HepG2 (cell line): ENCODE measurements at regions not wholly inside any gene's neighbourhood (a gene's known extent, or its start where the extent isn't known, plus 50 kb on each side); places are given as distances from the start of the nearest gene placed in this dataset.

Experiments used
- ATAC-seq: fragments of 200-7000 bp; cut with Tn5 transposase; 3 replicates; pipeline ENCODE4 v1.9.1; 2020; ENCODE audit warnings: mild to moderate bottlenecking, moderate library complexity
- BruUV-seq: library from RNA; stranded (reverse); fragments of 400-500 nt; replicated peaks from 2 replicates; lab custom pipeline; 2021; lab: Mats Ljungman, UMichigan
- CTCF ChIA-PET: fragments of 300-600 bp; formaldehyde crosslinking; extraction: SDS; loops from one replicate; lab custom pipeline; 2021; ENCODE audit warnings: low total read pairs, inconsistent platforms, low intra/inter-chr PET ratio; lab: Yijun Ruan, JAX
- POLR2A ChIA-PET: fragments of 350-600 bp; sonication (Branson Sonifier 250); formaldehyde crosslinking; loops from one replicate; lab custom pipeline; 2020; ENCODE audit warnings: antibody characterized with exemption, inconsistent platforms; lab: Yijun Ruan, JAX
- DNase-seq: peaks from one replicate; pipeline ENCODE4 v3.0.0-alpha.2; 2015; ENCODE audit warnings: low spot score
- FAIRE-seq: peaks from 3 replicates; lab custom pipeline; 2011; peaks lifted over from hg19 to GRCh38; lab: Jason Lieb, UNC
- H2AFZ ChIP-seq: one replicate; pipeline ENCODE4 v1.6.1; 2011; ENCODE audit warnings: low read length, inconsistent platforms
- H3K27ac ChIP-seq: fragments of 300-600 bp; 3 replicates; pipeline ENCODE4 v1.8.0; 2011; ENCODE audit warnings: mixed run types, mild to moderate bottlenecking, mixed read lengths, low read length, inconsistent platforms; ENCODE audit not compliant: insufficient read depth; ENCODE audit errors: extremely low read length
- H3K27me3 ChIP-seq, 2 experiments: fragments of 200-600 bp in 1 of 2; 2 replicates in 1 of 2; 3 replicates in 1 of 2; pipeline versions ENCODE4 v1.6.0 to v1.8.0; 2011; ENCODE audit warnings: low read length in 2 of 2, mild to moderate bottlenecking in 2 of 2, moderate library complexity in 2 of 2, inconsistent platforms in 1 of 2; ENCODE audit not compliant: insufficient read depth in 2 of 2, control insufficient read depth in 1 of 2
- H3K36me3 ChIP-seq, 2 experiments: fragments of 200-600 bp in 1 of 2; replicated peaks in 1 of 2; 2 replicates in 1 of 2; 3 replicates in 1 of 2; pipeline versions ENCODE4 v1.5.1 to v1.8.0; 2011; ENCODE audit warnings: low read length in 2 of 2, inconsistent platforms in 1 of 2; ENCODE audit not compliant: insufficient read depth in 2 of 2, control insufficient read depth in 1 of 2
- H3K4me1 ChIP-seq: 2 replicates; pipeline ENCODE4 v1.5.1; 2012; ENCODE audit warnings: low read length, inconsistent platforms; ENCODE audit not compliant: insufficient read depth
- H3K4me2 ChIP-seq: 2 replicates; pipeline ENCODE4 v1.6.0; 2011; ENCODE audit warnings: low read depth, low read length, inconsistent platforms
- H3K4me3 ChIP-seq, 3 experiments: fragments of 200-600 bp in 1 of 3; sonication (generic), shearing (Covaris generic) in 1 of 3; replicated peaks in 1 of 3; 2 replicates each; pipeline ENCODE4 v1.5.1; 2011 to 2016; ENCODE audit warnings: low read length in 3 of 3, inconsistent platforms in 2 of 3, low read depth in 2 of 3, mild to moderate bottlenecking in 2 of 3, control low read depth in 1 of 3, mixed read lengths in 1 of 3; ENCODE audit not compliant: insufficient read depth in 1 of 3
- H3K79me2 ChIP-seq: one replicate; pipeline ENCODE4 v1.6.1; 2011; ENCODE audit warnings: low read length, inconsistent platforms; ENCODE audit not compliant: insufficient read depth
- H3K9ac ChIP-seq: 2 replicates; pipeline ENCODE4 v1.6.0; 2011; ENCODE audit warnings: mild to moderate bottlenecking, low read depth, low read length, inconsistent platforms; ENCODE audit not compliant: insufficient read depth
- H3K9me3 ChIP-seq: 2 replicates; pipeline ENCODE4 v1.5.1; 2012; ENCODE audit warnings: mild to moderate bottlenecking, low read length
- H4K20me1 ChIP-seq: 2 replicates; pipeline ENCODE4 v1.6.0; 2011; ENCODE audit warnings: inconsistent platforms, mild to moderate bottlenecking, low read length, moderate library complexity; ENCODE audit not compliant: insufficient read depth
- FOXK2 ChIP-seq: fragments of 450-650 bp; IDR thresholded peaks from 2 replicates; pipeline ENCODE4 v1.6.1; 2016
- NFE2L1 ChIP-seq: sonication (generic); formaldehyde crosslinking; IDR thresholded peaks from 2 replicates; pipeline ENCODE4 v1.4.0; 2020; ENCODE audit warnings: missing genetic modification reagents, mild to moderate bottlenecking, borderline replicate concordance
- NR2F1 ChIP-seq, 2 experiments: fragments of 450-650 bp in 1 of 2; formaldehyde crosslinking in 1 of 2; IDR thresholded peaks; 2 replicates each; pipeline versions ENCODE4 v1.5.0 to v1.6.1; 2016 to 2020; ENCODE audit warnings: mild to moderate bottlenecking in 1 of 2, missing compliant biosample characterization in 1 of 2, missing genetic modification reagents in 1 of 2, moderate library complexity in 1 of 2
- REST ChIP-seq, 2 experiments: IDR thresholded peaks; 2 replicates each; pipeline ENCODE4 v1.6.1; 2011 to 2012; ENCODE audit warnings: low read length in 2 of 2, borderline replicate concordance in 1 of 2, low read depth in 1 of 2, mild to moderate bottlenecking in 1 of 2, moderate library complexity in 1 of 2
- ZNF703 ChIP-seq: sonication (generic); formaldehyde crosslinking; IDR thresholded peaks from 2 replicates; pipeline ENCODE4 v1.5.1; 2020; ENCODE audit warnings: missing genetic modification reagents, mild to moderate bottlenecking, moderate library complexity, borderline replicate concordance
- WGBS: methylation state at CpG from one replicate; pipeline ENCODE4 v1.1.6; 2017; ENCODE audit warnings: low lambda C conversion rate; 5-methylcytosine and 5-hydroxymethylcytosine counted together
- in situ Hi-C: cut with HindIII; loops from 2 replicates; pipeline ENCODE4 v1.10.0; 2017; ENCODE audit warnings: low pct_unique_long_range_greater_than_20kb; ENCODE audit not compliant: extremely low pct_ligation_motif_present
- intact Hi-C: fragments of 100-400 bp; cut with micrococcal nuclease; formaldehyde crosslinking; loops from one replicate; pipeline ENCODE4 v1.10.0; 2022; ENCODE audit not compliant: unreplicated experiment

DNA sequence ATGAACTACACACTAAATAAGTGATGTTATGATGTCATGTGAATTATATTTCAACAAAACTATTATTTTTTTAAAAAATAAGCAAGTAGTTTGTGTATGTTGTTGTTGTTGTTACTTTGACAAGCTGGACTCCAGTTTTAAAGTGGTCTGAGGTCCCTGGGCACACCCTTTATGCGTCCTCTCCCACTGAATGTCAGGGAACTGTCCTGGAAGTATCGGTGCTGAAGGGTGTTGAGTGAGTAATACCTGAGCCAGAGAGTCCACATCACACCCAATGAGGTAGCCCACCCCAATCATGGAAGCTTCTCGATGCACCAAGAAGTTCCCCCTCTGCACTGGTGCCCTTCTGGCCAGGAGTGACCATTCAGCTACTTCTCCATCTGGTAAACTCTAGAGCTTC lies 64.3 kb downstream of the FOXI2 start:
- CTCF ChIA-PET = no interaction called here
- 6% methylated on average over 3 of the region's 3 CpGs for WGBS

More for the DNA sequence above, 64.3 kb downstream of the FOXI2 start:
- DNase-seq = no peak
- no peak overlapping the region for H2AFZ ChIP-seq
- H3K27me3 ChIP-seq = peaks cover 2 to 10% of the 10 kb centered on the region in 2 experiments; a peak in 2 of 5 replicates
- no peaks in the 10 kb centered on the region for H3K36me3 ChIP-seq
- intact Hi-C loops = no loop called here
- POLR2A ChIA-PET = no interaction called here
- TF ChIP-seq REST (IDR thresholded peaks at IDR 0.05; ENCODE audit: borderline replicate concordance in 1 of 2, low read depth in 1 of 2, low read length in 2 of 2) (peak in 1 of 2 experiments; percentile 56; a peak in 3 of 4 replicates), ZNF703 (CRISPR knock-in tag) (no peak), FOXK2 (no peak), NFE2L1 (no peak), NR2F1 (CRISPR knock-in tag; IDR thresholded peaks at IDR 0.05) (no peak)
- TF ChIP-seq, all 625 proteins: peak for 1
- ATAC-seq (no peak), FAIRE-seq (no peak)
- no peak overlapping the region for H3K9ac ChIP-seq
- in situ Hi-C loops = no loop called here
- H3K4me1 ChIP-seq = no peaks in the 10 kb centered on the region
- no peaks in the 10 kb centered on the region for H3K79me2 ChIP-seq
- no TSS peak for BruUV-seq
- H3K9me3 ChIP-seq = peaks cover 5% of the 10 kb centered on the region
- no peak overlapping the region for H3K4me3 ChIP-seq
- H4K20me1 ChIP-seq = no peaks in the 10 kb centered on the region
- no peak overlapping the region for H3K27ac ChIP-seq
- no peak overlapping the region for H3K4me2 ChIP-seq
